Body of pancreas (tissue), 4 donors: ENCODE measurements at regions not wholly inside any gene's neighbourhood (a gene's known extent, or its start where the extent isn't known, plus 50 kb on each side); places are given as distances from the start of the nearest gene placed in this dataset.

Source experiments
- ATAC-seq: fragments of 150-250 bp; one replicate; pipeline ENCODE4 v1.9.1; 2016
- DNase-seq, 4 donors: peaks; one replicate each; pipeline ENCODE4 v3.0.0-alpha.2; 2019
- H3K27ac ChIP-seq, 4 donors: fragments of 200-600 bp; sonication (generic); 1 replicate in 3 of 4; 2 replicates in 1 of 4; pipeline versions ENCODE4 v1.5.1 to v1.6.1; 2016 to 2019; ENCODE audit warnings: mild to moderate bottlenecking in 1 of 4, mixed read lengths in 1 of 4, moderate library complexity in 1 of 4
- H3K27me3 ChIP-seq, 2 donors: fragments of 200-600 bp; sonication (generic); one replicate each; pipeline ENCODE4 v1.6.0; 2016; ENCODE audit warnings: mild to moderate bottlenecking in 1 of 2
- H3K36me3 ChIP-seq, 2 donors: fragments of 200-600 bp; sonication (generic); replicated peaks in 1 of 2; 2 replicates each; pipeline ENCODE4 v1.5.1; 2016; ENCODE audit warnings: low read depth in 2 of 2; ENCODE audit not compliant: insufficient read depth in 1 of 2
- H3K4me1 ChIP-seq: fragments of 200-600 bp; sonication (generic); one replicate; pipeline ENCODE4 v1.6.0; 2016
- H3K4me3 ChIP-seq, 2 donors: fragments of 200-600 bp; sonication (generic); 1 replicate in 1 of 2; 2 replicates in 1 of 2; pipeline ENCODE4 v1.5.1; 2016 to 2019
- H3K9me3 ChIP-seq, 3 donors: fragments of 200-600 bp; sonication (generic); 1 replicate in 2 of 3; 2 replicates in 1 of 3; pipeline ENCODE4 v1.5.1; 2016
- POLR2A ChIP-seq, 3 donors: fragments of 450-650 bp; IDR thresholded peaks; one replicate each; pipeline ENCODE4 v1.6.1; 2016; ENCODE audit warnings: antibody characterized with exemption in 3 of 3, mild to moderate bottlenecking in 2 of 3
- WGBS, 2 donors: methylation state at CpG; one replicate each; pipeline ENCODE4 v1.1.5; 2017; 5-methylcytosine and 5-hydroxymethylcytosine counted together
- intact Hi-C: fragments of 100-400 bp; cut with DNase I; formaldehyde crosslinking; loops from one replicate; pipeline ENCODE4 v1.15.1; 2023
- TF ChIP-seq, protein P1 (sequence below), 7 experiments: fragments of 450-650 bp in 4 of 7; fragments of 200-600 bp in 3 of 7; sonication (generic) in 3 of 7; IDR thresholded peaks; one replicate each; pipeline ENCODE4 v1.5.1; 2016 to 2019; ENCODE audit warnings: antibody characterized with exemption in 7 of 7

DNA sequence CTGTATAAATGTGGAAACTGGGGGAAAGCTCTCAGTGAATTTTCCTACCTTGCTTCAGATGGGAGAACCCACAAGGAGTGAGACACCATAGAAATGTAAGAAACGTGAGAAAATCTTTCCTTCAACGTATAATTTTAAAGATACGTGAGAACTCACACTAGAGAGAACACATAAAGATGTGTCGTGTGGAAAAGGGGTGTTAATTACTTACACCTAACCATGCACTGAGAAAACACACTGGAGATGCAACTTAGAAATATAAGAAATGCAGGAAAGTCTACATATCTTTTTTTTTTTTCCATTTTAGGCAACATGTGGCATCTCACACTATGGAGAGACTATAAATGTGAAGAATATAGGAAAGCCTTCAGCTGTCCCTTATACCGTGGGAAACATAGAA lies 352.9 kb upstream of the NETO1 start:
- H3K4me3 ChIP-seq = no peak overlapping the region
- no peaks in the 10 kb centered on the region for H3K4me1 ChIP-seq
- intact Hi-C loops = no loop called here
- WGBS, 2 donors = 74 to 75% methylated on average over 5 of the region's 5 CpGs
- no peak for DNase-seq
- no peak overlapping the region for H3K27ac ChIP-seq
- H3K27me3 ChIP-seq = no peaks in the 10 kb centered on the region
- peaks cover 0 to 6% (median 0%) of the 10 kb centered on the region in 3 donors for H3K9me3 ChIP-seq
- no peaks in the 10 kb centered on the region for H3K36me3 ChIP-seq
- no peak for ATAC-seq
- TF ChIP-seq POLR2A (IDR thresholded peaks at IDR 0.05) = no peak
- TF ChIP-seq, protein P1, sequence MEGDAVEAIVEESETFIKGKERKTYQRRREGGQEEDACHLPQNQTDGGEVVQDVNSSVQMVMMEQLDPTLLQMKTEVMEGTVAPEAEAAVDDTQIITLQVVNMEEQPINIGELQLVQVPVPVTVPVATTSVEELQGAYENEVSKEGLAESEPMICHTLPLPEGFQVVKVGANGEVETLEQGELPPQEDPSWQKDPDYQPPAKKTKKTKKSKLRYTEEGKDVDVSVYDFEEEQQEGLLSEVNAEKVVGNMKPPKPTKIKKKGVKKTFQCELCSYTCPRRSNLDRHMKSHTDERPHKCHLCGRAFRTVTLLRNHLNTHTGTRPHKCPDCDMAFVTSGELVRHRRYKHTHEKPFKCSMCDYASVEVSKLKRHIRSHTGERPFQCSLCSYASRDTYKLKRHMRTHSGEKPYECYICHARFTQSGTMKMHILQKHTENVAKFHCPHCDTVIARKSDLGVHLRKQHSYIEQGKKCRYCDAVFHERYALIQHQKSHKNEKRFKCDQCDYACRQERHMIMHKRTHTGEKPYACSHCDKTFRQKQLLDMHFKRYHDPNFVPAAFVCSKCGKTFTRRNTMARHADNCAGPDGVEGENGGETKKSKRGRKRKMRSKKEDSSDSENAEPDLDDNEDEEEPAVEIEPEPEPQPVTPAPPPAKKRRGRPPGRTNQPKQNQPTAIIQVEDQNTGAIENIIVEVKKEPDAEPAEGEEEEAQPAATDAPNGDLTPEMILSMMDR (IDR thresholded peaks at IDR 0.05) = no peak

DNA sequence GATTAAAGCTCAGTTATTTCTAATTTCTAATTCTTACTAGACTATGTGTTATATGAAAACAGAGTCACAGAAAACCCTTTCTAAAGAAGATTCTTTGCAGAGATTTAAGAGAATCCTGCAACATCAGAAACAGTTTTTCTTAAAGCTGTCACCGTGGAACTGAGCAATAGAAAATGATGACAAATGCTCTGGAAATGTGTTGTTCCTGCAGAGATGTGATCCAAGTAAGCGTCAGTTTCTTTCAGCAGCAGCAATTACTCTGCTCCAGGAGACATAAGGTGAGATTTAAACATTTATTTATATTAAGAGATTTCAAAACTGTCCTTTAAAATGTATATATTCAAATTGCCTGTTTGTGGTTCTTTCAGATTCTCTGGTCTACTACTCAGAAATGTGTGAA lies 350.5 kb upstream of the NETO1 start:
- Histone ChIP-seq H3K27me3 (no peaks in the 10 kb centered on the region), H3K4me3 (no peak overlapping the region), H3K9me3 (peaks cover 0 to 6% (median 0%) of the 10 kb centered on the region in 3 donors), H3K27ac (no peak overlapping the region), H3K36me3 (no peaks in the 10 kb centered on the region), H3K4me1 (no peaks in the 10 kb centered on the region)
- no peak for DNase-seq
- WGBS, 2 donors = 39 to 43% methylated on average over 2 of the region's 2 CpGs
- ATAC-seq = no peak
- intact Hi-C loops = no loop called here
- no peak for TF ChIP-seq POLR2A (IDR thresholded peaks at IDR 0.05)
- TF ChIP-seq, protein P1 (IDR thresholded peaks at IDR 0.05) = no peak

DNA sequence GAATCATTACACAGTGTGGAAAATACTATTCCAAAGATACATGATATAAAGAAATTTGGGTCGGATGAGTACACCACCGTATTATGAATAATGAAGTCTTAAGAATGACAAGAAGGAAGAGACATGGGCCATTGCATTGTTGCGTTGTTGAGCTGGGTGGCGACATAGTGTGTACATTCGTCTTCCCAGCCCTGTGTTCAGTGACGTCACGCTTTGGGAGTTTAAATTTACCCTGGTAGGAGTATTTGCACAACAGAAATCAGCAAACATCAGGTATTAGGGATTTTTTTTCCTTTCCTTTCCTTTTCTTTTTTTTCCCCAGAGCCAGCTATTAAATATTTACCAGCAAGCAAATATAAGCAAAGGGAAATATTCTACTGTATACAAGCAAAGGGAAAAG lies 347.2 kb upstream of the NETO1 start:
- WGBS, 2 donors = 43% methylated on average over 7 of the region's 7 CpGs
- Histone ChIP-seq H3K4me3 (no peak overlapping the region), H3K4me1 (no peaks in the 10 kb centered on the region), H3K27ac (no peak overlapping the region), H3K27me3 (no peaks in the 10 kb centered on the region), H3K9me3 (peaks cover 0 to 6% (median 0%) of the 10 kb centered on the region in 3 donors), H3K36me3 (no peaks in the 10 kb centered on the region)
- ATAC-seq (no peak), DNase-seq (no peak)
- TF ChIP-seq POLR2A (IDR thresholded peaks at IDR 0.05) = no peak
- TF ChIP-seq, protein P1 (IDR thresholded peaks at IDR 0.05) = no peak
- intact Hi-C loops = no loop called here

DNA sequence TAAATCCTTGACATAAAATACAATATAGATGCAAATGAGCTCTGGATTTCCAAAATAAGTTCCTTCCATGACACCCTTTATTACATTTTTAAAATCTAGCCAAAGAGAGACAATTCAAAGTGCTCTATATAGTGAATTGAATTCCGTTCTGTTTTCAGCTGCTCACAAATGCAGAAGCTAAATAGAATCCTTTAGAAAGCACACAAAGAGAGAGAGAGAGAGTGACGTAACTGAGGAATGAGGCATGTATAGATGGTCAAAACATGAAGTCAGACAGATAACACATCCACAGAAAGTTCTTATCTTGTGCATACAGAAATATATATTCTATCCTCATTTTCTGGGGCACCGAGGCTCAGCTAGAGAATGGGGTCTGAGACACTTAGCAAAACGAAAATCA lies 344.7 kb upstream of the NETO1 start:
- ATAC-seq = no peak
- 50 to 51% methylated on average over 4 of the region's 4 CpGs for WGBS, 2 donors
- Histone ChIP-seq H3K36me3 (no peaks in the 10 kb centered on the region), H3K4me3 (no peak overlapping the region), H3K4me1 (no peaks in the 10 kb centered on the region), H3K27ac (no peak overlapping the region), H3K27me3 (no peaks in the 10 kb centered on the region), H3K9me3 (no peaks in the 10 kb centered on the region)
- DNase-seq = no peak
- TF ChIP-seq, protein P1 (IDR thresholded peaks at IDR 0.05) = no peak
- no peak for TF ChIP-seq POLR2A (IDR thresholded peaks at IDR 0.05)
- intact Hi-C loops = no loop called here

DNA sequence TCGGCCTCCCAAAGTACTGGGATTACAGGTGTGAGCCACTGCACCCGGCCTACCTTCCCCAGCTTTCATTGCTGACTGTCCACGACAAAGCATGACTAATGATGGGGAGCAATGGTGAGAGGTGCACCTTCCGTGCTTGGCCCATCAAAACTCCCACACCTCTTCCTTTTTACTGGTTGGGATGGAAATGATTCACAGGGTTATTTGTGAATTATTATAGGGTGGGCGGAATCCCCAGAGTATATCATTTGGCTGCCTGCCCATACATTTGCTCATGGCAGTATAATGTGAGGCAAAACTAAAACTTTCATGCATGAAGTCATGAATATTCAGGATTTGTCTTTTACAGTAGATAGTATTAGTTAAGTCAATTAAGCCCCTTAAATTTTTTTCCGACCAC lies 334.2 kb upstream of the NETO1 start:
- Histone ChIP-seq H3K36me3 (no peaks in the 10 kb centered on the region), H3K4me1 (no peaks in the 10 kb centered on the region), H3K27ac (no peak overlapping the region), H3K9me3 (no peaks in the 10 kb centered on the region), H3K27me3 (no peaks in the 10 kb centered on the region), H3K4me3 (no peak overlapping the region)
- 51 to 72% methylated on average over 6 of the region's 6 CpGs for WGBS, 2 donors
- ATAC-seq = no peak
- TF ChIP-seq, protein P1 (IDR thresholded peaks at IDR 0.05) = no peak
- TF ChIP-seq POLR2A (IDR thresholded peaks at IDR 0.05) = no peak
- DNase-seq = no peak
- intact Hi-C loops = no loop called here
